ENCODE measurements at regions not wholly inside any gene's neighbourhood (a gene's known extent, or its start where the extent isn't known, plus 50 kb on each side); places are given as distances from the start of the nearest gene placed in this dataset.

DNA sequence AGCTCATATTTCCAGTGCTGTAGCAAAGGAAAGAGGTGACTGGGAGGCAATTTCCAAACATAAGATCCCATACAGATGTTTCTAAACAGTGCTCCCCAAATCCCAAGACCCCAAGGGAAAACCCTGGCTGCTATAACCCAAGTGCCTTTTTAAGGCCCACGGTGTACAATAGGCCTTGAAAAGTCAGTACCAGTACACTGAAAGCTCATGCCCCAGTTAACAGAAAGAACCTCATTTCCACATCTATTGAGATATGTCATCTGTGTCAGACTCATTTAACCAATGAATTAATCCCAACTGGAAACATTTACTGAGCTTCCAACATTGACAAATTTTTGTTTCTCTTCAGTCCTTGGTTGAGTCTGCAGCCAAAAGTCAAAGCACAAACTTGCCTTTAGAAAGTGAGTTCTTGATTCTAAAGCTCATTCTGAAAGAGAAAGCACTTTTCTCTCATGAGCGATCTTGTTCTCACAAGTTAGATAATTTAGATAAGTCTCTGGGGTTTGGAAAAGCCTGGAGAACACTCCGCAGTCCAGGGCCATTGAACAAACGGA is 239.8 kb upstream of the ARHGAP20 start:
- in situ Hi-C loops (cut with HindIII; ENCODE audit: low pct_unique_long_range_greater_than_20kb, low sequenced_read_pairs) = no loop called here
- no peak for DNase-seq (ENCODE audit: low read depth in 1 of 2, low spot score in 1 of 2)

DNA sequence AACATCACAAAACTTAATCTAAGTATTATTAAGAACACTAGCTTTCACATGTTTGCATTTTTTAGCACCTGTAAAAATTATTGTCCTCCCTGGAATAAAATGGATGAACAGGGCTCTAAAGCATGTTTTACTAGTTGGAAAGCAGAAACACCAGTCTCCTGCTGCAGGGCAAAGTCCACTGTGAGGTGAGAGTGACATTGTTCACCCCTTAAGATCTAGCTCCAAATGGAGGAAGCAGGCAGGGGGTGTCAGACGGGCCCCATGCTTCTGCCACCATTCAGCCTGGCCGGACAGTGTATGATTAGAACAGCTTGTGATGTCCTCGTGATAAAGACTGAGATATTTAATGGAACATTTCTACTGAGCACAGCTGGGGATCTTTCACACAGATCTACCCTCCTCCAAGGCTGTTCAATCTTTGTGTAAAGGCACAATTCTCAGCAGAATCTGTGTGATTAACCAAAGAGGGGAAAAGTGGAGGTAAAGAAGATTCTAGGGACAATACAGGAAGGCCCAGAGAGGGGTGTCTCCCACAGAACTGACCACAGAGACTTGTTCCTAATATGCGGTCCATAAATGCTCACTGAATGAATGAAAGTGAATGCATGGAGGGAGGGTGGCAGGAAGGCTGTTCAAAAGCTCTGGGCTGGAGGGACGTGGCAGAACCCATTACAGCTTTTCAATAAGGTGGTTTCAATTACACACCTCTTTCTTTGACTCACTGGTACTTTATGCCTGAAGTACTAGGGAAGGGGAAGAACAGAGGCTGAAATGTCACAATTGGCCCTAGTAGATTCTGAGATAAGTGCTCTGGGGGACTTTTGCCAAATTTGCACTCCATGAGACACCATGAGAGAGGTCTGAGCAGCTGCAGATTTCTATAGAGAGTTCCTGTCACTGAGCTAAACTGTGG is 239.1 kb upstream of the ARHGAP20 start:
- no peak for TF ChIP-seq JUND (IDR thresholded peaks at IDR 0.05; ENCODE audit: low read depth)
- in situ Hi-C loops (cut with HindIII; ENCODE audit: low pct_unique_long_range_greater_than_20kb, low sequenced_read_pairs) = no loop called here
- DNase-seq (ENCODE audit: low read depth in 1 of 2, low spot score in 1 of 2) = no peak

More for the DNA sequence above, 239.8 kb upstream of the ARHGAP20 start:
- no peak for TF ChIP-seq JUND (IDR thresholded peaks at IDR 0.05; ENCODE audit: low read depth)

DNA sequence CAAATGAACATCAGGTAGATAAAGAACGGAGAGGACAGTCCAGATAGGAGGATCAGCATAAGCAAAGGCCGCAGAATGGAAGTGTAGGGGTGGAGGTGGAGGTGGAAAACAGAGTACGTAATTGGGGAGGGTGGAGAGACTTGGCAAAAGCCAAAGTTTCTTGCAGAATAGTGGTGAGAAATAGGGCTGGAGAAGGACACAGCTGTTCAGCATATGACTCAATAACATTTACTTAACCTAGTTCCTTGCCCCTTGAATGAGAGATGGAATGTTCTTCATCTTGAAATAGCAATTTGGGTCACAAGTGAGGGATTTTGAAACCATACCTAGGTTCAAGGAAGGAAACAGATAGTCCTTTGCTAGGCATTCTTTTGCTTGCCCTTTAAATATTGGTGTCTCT is 235.9 kb upstream of the ARHGAP20 start:
- in situ Hi-C loops (cut with HindIII; ENCODE audit: low pct_unique_long_range_greater_than_20kb, low sequenced_read_pairs) = no loop called here
- no peak for TF ChIP-seq JUND (IDR thresholded peaks at IDR 0.05; ENCODE audit: low read depth)

DNA sequence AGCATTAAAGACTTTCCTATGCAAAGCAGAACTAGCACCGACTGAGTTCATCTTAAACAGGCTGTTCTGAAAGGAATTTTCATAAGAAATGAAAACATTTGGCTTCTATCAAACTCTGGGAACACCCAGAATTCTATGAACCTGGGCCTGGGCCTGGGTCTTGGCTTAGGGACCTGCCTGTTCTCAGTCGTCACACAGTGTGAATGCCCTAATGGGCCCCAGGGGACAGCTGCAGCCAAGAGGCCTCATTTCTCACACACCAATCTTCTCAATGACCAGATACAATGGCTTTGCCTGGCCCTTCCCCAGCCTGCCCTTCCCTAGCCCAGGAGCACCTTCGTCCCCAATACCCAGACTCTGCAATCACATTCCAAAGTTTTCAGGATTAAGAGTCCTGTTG is 234.9 kb upstream of the ARHGAP20 start:
- no peak for DNase-seq (ENCODE audit: low read depth in 1 of 2, low spot score in 1 of 2)
- in situ Hi-C loops (cut with HindIII; ENCODE audit: low pct_unique_long_range_greater_than_20kb, low sequenced_read_pairs) = no loop called here
- no peak for TF ChIP-seq JUND (IDR thresholded peaks at IDR 0.05; ENCODE audit: low read depth)

More for the DNA sequence above, 235.9 kb upstream of the ARHGAP20 start:
- no peak for DNase-seq (ENCODE audit: low read depth in 1 of 2, low spot score in 1 of 2)

DNA sequence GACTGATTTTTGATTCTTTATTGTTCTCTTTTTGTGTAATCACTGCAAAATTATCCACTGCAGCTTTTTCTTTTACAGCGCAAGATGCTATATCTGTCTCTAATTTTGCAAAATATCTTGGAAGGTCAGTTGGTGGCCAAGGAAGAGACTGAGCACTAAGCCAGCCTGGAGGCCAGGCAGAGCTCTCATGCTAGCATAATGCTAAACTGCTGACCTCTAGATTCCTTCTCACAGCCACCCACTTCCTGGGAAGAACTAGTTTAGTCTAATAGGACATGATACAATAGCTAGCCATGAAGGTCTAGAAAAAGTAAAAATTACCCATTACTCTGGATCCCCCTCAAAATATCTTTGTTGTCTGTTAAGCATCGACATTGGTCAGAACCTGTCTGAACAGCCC is 227.2 kb upstream of the ARHGAP20 start:
- no peak for DNase-seq (ENCODE audit: low read depth in 1 of 2, low spot score in 1 of 2)
- in situ Hi-C loops (cut with HindIII; ENCODE audit: low pct_unique_long_range_greater_than_20kb, low sequenced_read_pairs) = no loop called here
- no peak for TF ChIP-seq JUND (IDR thresholded peaks at IDR 0.05; ENCODE audit: low read depth)

DNA sequence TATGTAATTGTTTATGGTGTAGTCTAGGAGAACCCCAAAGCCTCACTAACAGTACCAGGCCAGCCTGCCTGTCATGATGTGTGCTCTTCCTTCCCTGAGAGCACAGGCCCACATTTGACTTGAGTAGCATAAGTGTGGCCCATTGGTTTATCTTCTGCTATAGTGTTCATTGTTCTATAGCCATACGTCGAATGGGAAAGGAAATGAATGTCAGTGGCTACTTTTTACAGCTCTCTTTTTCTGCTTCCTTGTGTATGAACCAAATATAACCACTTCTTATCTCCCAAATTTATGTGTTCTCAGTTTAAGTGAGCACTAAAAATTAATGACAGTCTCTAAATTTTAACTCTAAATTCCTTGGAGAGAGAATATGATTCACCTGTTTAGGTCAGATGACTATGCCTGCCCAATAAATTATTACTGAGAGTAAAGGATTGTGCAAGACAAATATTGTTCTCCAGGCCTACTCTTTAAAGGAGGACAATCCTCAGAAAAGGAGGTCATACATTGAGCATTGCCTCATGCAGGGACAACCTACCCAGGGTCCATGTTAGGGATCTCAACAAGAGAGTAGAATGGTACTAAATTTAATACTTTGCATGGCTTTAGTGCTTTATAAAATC is 222.9 kb upstream of the ARHGAP20 start:
- DNase-seq (ENCODE audit: low read depth in 1 of 2, low spot score in 1 of 2) = no peak
- in situ Hi-C loops (cut with HindIII; ENCODE audit: low pct_unique_long_range_greater_than_20kb, low sequenced_read_pairs) = no loop called here
- no peak for TF ChIP-seq JUND (IDR thresholded peaks at IDR 0.05; ENCODE audit: low read depth)

DNA sequence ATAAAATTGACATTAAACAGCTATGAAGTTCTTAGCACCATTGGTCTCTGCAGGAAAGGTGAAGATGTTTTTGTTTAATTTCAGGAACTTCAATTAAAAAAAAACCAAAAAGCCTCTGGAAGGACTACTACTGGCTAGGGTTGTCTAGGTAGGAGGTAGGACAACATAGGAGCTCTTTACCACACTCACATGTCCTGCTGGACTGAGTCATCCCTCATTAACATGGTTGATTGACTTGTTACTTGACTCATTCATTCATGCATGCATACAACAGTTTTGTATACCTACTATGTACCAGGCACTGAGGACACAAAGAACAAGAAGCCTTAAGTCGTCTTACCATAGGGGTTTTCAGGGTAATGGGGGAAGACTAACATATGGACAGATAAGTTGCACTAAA is 216.9 kb upstream of the ARHGAP20 start:
- TF ChIP-seq JUND (IDR thresholded peaks at IDR 0.05; ENCODE audit: low read depth) = no peak
- no peak for DNase-seq (ENCODE audit: low read depth in 1 of 2, low spot score in 1 of 2)
- in situ Hi-C loops (cut with HindIII; ENCODE audit: low pct_unique_long_range_greater_than_20kb, low sequenced_read_pairs) = no loop called here

DNA sequence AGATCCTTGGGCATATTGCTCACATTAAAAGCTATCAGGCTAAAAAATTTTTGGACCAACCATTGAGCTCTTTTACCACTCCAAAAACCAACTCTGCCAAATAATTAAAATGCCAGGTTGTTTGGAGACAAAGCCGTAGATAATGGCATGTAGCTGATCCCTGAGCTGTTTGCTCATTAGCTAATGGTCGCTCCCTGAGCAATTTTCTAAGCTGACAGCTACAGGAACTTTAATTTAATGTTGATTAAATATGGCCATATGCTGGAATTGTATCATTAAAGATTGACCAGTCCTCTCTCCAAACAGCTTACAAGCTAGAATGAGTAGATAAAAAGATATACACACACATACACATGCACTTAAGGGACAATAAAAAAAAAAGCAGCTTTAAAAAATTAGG is 216.2 kb upstream of the ARHGAP20 start:
- no peak for TF ChIP-seq JUND (IDR thresholded peaks at IDR 0.05; ENCODE audit: low read depth)
- in situ Hi-C loops (cut with HindIII; ENCODE audit: low pct_unique_long_range_greater_than_20kb, low sequenced_read_pairs) = no loop called here
- DNase-seq (ENCODE audit: low read depth in 1 of 2, low spot score in 1 of 2) = no peak

DNA sequence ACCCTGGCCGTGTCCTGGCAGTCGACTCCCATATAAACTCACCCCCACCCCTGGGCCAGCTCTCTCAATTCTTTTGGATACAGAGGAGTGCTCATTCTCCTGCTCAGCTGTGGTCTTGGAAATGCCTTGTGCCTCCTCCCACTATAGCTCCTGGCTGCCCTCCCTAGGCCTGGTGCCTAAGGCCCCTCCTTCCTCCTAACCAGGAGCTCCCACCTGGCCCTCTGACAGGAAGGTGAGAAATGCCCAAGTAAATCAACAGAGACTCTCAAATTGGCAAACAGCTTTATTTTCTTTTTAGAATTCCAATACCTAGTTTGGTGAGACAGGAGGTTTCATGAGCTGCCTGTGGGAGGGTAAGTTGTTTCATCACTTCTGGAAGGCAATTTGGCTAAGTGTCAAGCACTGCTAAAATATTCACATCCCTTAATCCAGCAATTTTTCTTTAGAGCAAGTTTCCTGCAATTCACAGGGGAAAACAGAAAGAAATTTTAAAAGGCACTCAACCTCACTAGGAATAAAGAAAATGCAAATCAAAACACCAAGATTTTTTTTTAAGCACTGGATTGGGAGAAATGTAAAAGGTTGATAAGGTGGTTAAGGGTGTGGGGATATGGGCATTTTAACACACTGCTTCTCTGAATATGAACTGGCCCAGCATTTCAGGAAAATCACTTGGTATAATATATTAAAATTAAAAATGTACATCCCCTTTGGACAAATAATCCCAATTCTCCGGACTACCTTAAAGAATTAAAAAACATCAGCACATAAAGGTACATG is 209.7 kb upstream of the ARHGAP20 start:
- no peak for DNase-seq (ENCODE audit: low read depth in 1 of 2, low spot score in 1 of 2)
- TF ChIP-seq JUND (IDR thresholded peaks at IDR 0.05; ENCODE audit: low read depth) = no peak
- in situ Hi-C loops (cut with HindIII; ENCODE audit: low pct_unique_long_range_greater_than_20kb, low sequenced_read_pairs) = no loop called here

DNA sequence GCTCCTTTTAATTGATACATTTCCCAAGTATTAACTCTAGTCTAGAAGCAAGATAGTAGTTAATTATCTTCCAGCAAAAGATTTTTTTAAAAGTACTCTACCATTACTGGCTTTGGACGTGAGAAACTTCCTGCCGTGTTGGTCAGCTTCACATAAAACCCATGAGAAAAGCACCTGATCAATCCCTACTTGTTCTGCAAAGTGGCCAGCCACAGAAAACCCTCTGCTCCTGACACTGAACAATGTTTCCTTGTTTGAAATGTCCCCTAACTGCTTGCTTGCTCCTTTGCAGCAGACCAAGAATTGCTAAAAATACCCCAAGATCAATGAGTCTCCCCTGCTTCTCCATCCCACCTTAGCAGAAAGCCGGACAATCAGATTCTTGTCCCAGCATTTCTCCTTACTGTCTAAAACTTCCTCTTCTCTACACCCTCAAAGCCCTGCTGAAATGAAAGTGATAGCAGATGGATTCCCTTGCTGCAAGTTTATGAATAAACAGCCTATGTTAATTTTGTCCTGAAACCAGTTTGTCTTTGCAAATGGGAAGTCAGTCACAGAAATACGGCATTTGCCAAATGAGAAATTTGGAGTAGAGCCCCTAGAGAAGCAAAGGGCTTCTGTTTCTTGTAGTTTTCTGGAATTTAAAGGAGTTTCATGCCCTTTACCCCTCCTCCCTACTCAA is 207.1 kb upstream of the ARHGAP20 start:
- no peak for TF ChIP-seq JUND (IDR thresholded peaks at IDR 0.05; ENCODE audit: low read depth)
- in situ Hi-C loops (cut with HindIII; ENCODE audit: low pct_unique_long_range_greater_than_20kb, low sequenced_read_pairs) = no loop called here
- no peak for DNase-seq (ENCODE audit: low read depth in 1 of 2, low spot score in 1 of 2)

DNA sequence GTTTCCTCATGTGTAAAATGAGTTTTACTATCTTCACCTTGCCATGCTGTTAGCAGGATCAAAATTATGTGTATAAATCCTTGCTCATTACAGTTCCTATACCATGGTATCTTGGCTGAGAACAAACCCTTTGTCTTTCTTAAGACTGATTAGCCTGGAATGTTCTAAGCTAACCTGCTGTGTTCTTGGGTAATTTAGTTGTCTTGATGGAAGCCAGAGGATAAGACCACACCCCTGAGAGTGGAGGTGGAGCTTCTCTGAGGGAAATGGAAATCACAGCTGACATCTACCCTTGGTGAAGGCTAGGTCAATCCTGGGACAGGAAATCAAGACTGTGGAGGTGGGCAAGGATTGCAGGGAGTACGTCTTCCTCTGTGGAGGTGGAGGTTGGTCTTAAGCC is 206.1 kb upstream of the ARHGAP20 start:
- in situ Hi-C loops (cut with HindIII; ENCODE audit: low pct_unique_long_range_greater_than_20kb, low sequenced_read_pairs) = no loop called here
- no peak for TF ChIP-seq JUND (IDR thresholded peaks at IDR 0.05; ENCODE audit: low read depth)
- no peak for DNase-seq (ENCODE audit: low read depth in 1 of 2, low spot score in 1 of 2)

DNA sequence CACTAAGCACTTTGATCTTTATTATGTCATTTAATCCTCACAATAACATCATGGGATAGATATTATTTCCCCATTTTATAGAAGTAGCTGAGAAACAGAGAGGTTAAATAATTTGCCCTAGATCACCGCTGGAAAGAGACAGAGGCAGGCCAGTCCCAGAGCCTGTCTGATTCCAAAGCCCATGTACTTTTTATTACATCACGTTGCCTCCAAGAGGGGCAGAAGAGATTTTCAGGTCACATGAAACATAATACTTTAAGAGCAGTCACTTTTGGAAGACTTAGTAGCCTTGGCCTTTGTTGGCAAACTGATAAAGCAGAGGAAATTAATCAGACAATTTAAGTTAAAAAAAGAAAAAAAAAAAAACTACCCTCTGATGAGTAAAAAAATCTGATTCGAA is 200.2 kb upstream of the ARHGAP20 start:
- DNase-seq (ENCODE audit: low read depth in 1 of 2, low spot score in 1 of 2) = no peak
- in situ Hi-C loops (cut with HindIII; ENCODE audit: low pct_unique_long_range_greater_than_20kb, low sequenced_read_pairs) = no loop called here
- no peak for TF ChIP-seq JUND (IDR thresholded peaks at IDR 0.05; ENCODE audit: low read depth)

Measured in T47D (cell line).